Prostate gland (tissue), 2 donors: ENCODE measurements at regions not wholly inside any gene's neighbourhood (a gene's known extent, or its start where the extent isn't known, plus 50 kb on each side); places are given as distances from the start of the nearest gene placed in this dataset.
"Not testable (repeated sequence)": the region's sequence is repeated elsewhere in the genome, so short reads cannot be mapped to it uniquely, and the experiment has no call there.

ENCODE experiments used
- DNase-seq: peaks from one replicate; pipeline ENCODE4 v3.0.0-alpha.2; 2019; ENCODE audit warnings: low spot score
- H3K27ac ChIP-seq, 2 donors: fragments of 200-600 bp; sonication (generic); 2 replicates each; pipeline ENCODE4 v1.5.1; 2017 to 2019
- H3K27me3 ChIP-seq: fragments of 200-600 bp; sonication (generic); replicated peaks from 2 replicates; pipeline ENCODE4 v1.5.1; 2019; ENCODE audit not compliant: insufficient read depth
- H3K36me3 ChIP-seq, 2 donors: fragments of 200-600 bp; sonication (generic); 1 replicate in 1 of 2; 2 replicates in 1 of 2; pipeline versions ENCODE4 v1.5.1 to v1.8.1; 2017 to 2019
- H3K4me1 ChIP-seq: fragments of 200-600 bp; sonication (generic); replicated peaks from 2 replicates; pipeline ENCODE4 v1.5.1; 2019
- H3K4me3 ChIP-seq, 2 donors: fragments of 200-600 bp; sonication (generic); 2 replicates each; pipeline ENCODE4 v1.5.1; 2017 to 2019
- H3K9me3 ChIP-seq: fragments of 200-600 bp; sonication (generic); 2 replicates; pipeline ENCODE4 v1.5.1; 2017
- CTCF ChIP-seq, 4 experiments: fragments of 200-600 bp in 2 of 4; fragments of 450-650 bp in 2 of 4; sonication (generic) in 2 of 4; IDR thresholded peaks; 1 replicate in 3 of 4; 2 replicates in 1 of 4; pipeline ENCODE4 v1.5.1; 2016 to 2019; ENCODE audit warnings: antibody characterized with exemption in 4 of 4, mild to moderate bottlenecking in 2 of 4, moderate library complexity in 2 of 4
- POLR2A ChIP-seq: fragments of 450-650 bp; IDR thresholded peaks from one replicate; pipeline ENCODE4 v1.6.1; 2016; ENCODE audit warnings: antibody characterized with exemption, mild to moderate bottlenecking
- POLR2AphosphoS5 ChIP-seq: sonication (generic); formaldehyde crosslinking; IDR thresholded peaks from one replicate; pipeline ENCODE4 v1.6.1; 2017; ENCODE audit warnings: antibody characterized with exemption
- WGBS: methylation state at CpG from one replicate; pipeline ENCODE4 v1.1.5; 2018; 5-methylcytosine and 5-hydroxymethylcytosine counted together
- intact Hi-C: fragments of 100-400 bp; cut with DNase I; formaldehyde crosslinking; loops from one replicate; pipeline ENCODE4 v1.14.2; 2022

- Histone ChIP-seq H3K27ac (no peak overlapping the region), H3K9me3 (no peaks in the 10 kb centered on the region), H3K27me3 (no peaks in the 10 kb centered on the region), H3K4me3 (no peak overlapping the region), H3K36me3 (no peaks in the 10 kb centered on the region), H3K4me1 (no peaks in the 10 kb centered on the region)
- WGBS = 57% methylated on average over 3 of the region's 3 CpGs
- intact Hi-C loops = no loop called here
- no peak for DNase-seq
- TF ChIP-seq POLR2A (no peak), POLR2AphosphoS5 (no peak), CTCF (IDR thresholded peaks at IDR 0.05) (no peak)
Observed at GRCh38 chr5:92836855-92837755, 743.9 kb downstream of the NR2F1-AS1 start.

DNA sequence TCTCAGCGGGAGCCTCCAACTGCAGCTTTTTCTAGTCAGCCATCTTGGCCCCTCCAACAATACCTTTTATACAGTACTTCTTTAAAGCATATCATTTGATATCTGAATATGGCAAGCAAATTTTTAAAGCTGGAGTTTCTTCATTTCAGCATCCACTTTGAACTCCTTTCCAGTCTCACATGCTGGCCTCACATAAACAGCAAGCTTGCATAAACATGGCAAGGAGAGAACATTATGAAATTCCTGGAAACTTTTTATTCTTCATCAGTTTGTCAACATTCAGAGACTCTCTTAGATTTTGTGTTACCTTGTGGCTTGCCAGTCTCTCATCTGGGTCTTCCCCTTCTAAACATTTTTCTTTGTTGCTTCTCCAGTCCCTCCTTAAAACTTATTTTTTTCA lies 745.3 kb downstream of the NR2F1-AS1 start:
- Histone ChIP-seq H3K27me3 (no peaks in the 10 kb centered on the region), H3K27ac (no peak overlapping the region), H3K36me3 (no peaks in the 10 kb centered on the region), H3K9me3 (no peaks in the 10 kb centered on the region), H3K4me1 (no peaks in the 10 kb centered on the region), H3K4me3 (no peak overlapping the region)
- TF ChIP-seq CTCF (IDR thresholded peaks at IDR 0.05) = no peak
- no peak for TF ChIP-seq POLR2AphosphoS5
- TF ChIP-seq POLR2A = no peak
- 4% methylated on average over 1 of the region's 1 CpG for whole genome bisulfite sequencing
- DNase-seq = no peak
- intact Hi-C loops = no loop called here

GRCh38 chr5:92823551-92823950 lies 757.5 kb downstream of the NR2F1-AS1 start:
- H3K27me3 ChIP-seq, H3K4me3 ChIP-seq, H3K9me3 ChIP-seq, H3K36me3 ChIP-seq, H3K27ac ChIP-seq, intact Hi-C loops, H3K4me1 ChIP-seq, DNase-seq: not testable (repeated sequence)
- WGBS = 95% methylated on average over 3 of the region's 3 CpGs

DNA sequence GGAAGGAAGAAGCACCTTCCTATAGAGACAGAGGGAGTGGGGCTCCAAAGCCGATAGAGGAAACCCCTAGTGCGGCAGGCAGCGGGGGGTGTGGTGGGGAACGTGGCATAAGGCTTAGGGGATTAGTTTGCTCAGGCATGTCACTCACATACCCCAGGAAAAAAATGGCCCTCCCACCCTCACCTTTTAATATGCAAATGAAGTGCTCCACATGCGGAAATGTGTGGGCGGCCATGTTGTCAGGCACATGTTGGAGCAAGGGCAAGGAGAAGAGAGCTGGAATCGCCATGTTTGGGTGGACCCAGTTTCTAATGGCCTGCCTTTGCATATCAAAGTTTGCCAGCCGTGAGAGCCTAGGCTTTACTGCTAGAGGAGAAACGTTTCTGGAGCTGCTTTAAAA lies 758.8 kb downstream of the NR2F1-AS1 start:
- WGBS = 86% methylated on average over 9 of the region's 9 CpGs
- no peak overlapping the region for H3K4me3 ChIP-seq
- TF ChIP-seq CTCF (IDR thresholded peaks at IDR 0.05) (no peak), POLR2AphosphoS5 (no peak), POLR2A (no peak)

GRCh38 chr5:92809855-92810465 lies 771.1 kb downstream of the NR2F1-AS1 start:
- H3K27ac ChIP-seq = no peak overlapping the region
- 75% methylated on average over 3 of the region's 3 CpGs for WGBS
- H3K36me3 ChIP-seq = no peaks in the 10 kb centered on the region
- no peaks in the 10 kb centered on the region for H3K27me3 ChIP-seq
- H3K9me3 ChIP-seq = no peaks in the 10 kb centered on the region
- no peak for TF ChIP-seq CTCF (IDR thresholded peaks at IDR 0.05)
- no peak for TF ChIP-seq POLR2AphosphoS5
- no peak for TF ChIP-seq POLR2A
- no peaks in the 10 kb centered on the region for H3K4me1 ChIP-seq
- no peak for DNase-seq
- no peak overlapping the region for H3K4me3 ChIP-seq
- intact Hi-C loops = no loop called here

More for the DNA sequence above, 758.8 kb downstream of the NR2F1-AS1 start:
- Histone ChIP-seq H3K9me3 (no peaks in the 10 kb centered on the region), H3K36me3 (no peaks in the 10 kb centered on the region), H3K27ac (no peak overlapping the region), H3K27me3 (no peaks in the 10 kb centered on the region), H3K4me1 (no peaks in the 10 kb centered on the region)
- no peak for DNase-seq
- intact Hi-C loops = no loop called here
